ENCODE measurements at regions not wholly inside any gene's neighbourhood (a gene's known extent, or its start where the extent isn't known, plus 50 kb on each side); places are given as distances from the start of the nearest gene placed in this dataset.

DNA sequence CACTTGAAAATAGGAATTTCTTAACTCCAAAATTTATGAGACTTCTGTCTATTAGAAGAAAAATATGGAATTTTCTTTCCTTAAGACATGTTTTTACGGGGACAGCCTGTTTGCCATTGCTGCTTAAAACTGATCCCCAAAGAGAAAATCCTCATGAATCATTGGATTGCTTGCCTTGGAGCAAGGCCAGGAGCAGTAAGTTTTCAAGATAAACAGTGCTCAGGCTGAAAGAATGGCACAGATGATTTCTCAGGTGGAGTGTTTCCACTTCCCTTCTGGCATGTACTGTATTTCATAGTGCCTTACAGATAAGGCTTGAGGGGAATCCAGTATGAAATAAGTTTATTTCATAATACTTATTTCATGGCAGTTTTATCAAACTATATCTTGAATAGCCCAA is 74.3 kb upstream of the MMADHC start:
- DNase-seq: no peak

DNA sequence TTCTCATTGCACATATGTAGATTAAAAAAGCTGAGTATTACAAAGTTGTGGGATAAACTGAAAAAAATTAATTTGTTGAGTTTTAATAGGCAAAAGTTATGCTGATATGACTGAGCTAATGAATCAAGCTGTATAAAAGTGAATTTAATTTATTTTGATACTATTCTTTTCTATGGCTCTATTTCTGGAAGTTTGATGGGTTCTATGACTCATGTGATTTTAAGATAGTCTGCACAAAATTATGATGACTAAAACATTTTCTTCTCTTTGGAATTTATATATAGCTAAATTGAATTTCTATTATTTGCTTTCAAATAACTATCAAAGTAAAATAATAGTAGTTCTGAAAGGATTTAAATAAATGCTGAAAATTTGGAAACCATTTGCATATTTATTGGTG is 71.0 kb upstream of the MMADHC start:
- DNase-seq: no peak

DNA sequence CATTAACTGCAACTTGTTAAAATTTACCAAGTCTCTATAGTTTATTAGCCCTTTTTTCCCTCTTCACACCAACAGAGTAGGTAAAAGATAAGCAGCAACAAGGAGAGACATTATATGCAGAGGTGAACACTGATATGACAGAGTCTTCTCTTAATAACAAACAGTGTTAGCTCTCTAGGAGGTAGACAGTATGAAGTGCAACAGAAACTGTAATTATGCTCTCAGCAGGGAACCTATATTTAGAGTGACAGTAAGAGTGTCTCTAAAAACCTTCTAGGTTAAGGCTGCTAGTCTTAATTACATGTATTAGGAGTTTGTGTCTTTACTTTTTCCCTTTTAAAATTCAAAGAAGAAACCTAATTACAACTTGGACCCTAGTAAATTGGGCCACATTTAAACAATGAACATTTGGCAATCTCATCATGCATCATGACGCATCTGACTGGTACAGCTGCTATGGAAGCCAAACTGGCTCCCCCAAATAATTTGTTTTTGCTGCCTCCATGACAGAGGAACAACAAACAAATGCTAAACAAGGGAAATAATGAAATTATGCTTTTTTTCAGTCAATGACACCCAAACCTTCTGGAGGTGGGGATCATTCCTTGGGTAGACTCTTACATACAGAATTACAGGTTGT is 69.9 kb upstream of the MMADHC start:
- DNase-seq: no peak

DNA sequence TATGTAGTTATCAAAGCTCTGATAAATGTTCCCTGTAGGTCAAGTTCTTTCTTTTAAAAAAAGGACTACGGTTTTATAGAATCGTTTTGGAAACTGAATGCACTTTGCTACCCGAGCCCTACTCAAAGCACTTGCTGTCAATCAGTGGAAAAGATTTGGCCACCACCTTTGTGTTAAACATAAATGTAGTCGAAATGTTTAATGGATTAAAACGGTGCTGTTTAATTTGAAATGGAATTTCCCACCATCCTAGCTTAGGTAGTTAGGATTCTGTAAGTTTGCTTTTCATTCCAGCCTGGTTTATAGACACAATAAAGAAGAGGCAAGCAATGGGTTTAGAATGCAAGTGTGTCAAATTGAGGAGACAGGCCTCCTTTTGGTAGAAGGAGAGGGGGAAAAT is 69.4 kb upstream of the MMADHC start:
- DNase-seq: no peak

DNA sequence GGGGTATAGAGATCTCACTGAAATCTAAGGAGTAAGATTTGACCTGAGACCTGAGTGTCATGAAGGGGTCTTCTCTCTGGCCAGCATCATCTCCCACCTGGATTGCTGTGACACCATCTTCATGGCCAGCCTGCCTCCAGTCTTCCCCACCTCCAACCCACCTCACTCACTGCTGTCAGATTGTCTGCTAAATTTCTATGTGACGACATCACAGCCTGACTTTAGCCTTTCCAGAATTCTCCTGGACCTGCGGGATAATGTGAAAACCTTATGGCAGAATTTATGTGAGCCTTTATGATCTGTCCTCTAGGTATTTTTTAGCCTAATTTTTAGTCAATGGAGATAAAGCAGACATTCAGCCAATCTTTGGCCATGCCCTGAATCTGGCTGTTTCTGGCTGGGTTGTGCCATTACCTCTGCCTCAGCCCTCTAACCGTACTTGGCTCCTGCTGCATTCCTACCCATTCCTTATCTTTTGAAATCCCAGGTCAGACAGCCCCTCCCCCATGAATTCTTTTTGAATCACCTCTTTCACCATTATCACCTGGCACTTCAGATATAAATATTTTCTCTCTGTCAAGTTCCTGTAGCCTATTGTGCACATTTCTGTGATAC is 66.4 kb upstream of the MMADHC start:
- no peak for DNase-seq

DNA sequence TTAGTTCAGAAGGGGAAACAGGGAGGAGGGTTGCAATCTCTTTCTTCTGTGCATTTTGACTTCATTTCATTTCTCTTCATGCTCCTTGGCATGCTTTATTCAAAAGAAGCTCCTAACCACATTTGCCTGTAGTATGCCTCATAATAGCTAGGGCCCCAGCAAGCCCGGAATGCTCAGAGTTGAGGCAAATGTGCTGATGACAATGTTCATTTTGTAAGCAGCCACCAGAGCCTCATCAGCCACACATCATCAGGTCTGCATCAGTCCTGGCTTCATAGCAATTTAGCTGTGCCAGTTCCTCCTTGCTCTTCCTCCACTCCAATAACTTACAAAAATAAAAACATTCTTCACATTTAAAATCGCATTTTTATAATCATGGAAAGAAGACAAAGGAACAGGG is 65.4 kb upstream of the MMADHC start:
- DNase-seq: no peak

DNA sequence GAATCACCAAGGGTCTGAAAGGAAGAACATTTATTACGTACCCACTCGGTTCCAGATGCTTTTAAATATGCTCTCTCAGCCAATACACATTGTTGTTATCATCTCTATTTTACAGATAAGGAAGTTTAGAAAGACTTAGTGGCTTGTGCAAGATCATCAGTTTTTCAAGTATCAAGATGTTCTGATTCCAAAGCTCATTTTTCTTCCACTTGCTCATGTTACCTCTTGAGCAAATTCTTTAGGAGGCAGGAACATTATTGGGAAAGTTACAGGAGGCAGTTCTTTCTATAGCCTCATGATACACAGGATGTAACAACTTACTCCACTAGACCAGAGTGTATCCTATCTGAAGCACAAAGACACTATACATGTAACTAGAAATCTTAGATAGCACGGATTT is 65.0 kb upstream of the MMADHC start:
- no peak for DNase-seq

DNA sequence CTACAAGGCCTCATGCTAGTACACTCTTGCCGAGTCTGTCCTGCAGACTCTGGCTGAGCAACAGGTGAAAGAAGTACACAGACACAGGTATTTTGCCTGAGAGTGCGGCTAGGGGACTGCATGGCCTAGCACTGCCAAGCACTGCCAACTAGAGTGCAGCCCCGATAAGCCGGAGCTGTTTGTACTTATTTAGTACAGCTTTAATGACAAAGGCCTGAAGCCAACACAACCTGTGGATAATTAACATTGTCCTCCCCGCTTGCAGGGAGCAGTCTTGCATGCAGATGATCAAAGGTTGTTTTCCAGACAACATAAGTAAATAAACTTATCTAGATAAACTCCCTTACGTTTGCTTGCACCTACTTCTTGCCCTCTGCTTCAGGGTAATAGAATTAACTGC is 63.7 kb upstream of the MMADHC start:
- no peak for DNase-seq

DNA sequence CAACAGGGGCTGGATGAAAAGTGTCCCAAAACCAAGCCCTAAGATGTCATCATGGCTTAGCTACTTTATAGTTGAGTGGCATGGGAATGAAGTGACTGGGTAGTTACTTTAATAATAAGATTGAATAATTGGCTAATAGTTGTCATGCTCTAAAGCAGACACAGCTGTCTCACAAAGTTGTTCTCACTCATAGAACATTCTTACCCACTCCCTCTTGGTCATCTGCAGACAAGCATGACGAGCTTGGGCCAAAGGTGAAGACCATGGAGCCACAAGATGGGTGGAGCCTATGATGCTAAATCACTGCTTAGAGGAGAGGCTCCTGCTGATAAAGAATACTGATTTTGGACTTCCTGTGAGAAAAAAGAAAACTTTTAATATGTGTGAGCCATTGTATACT is 62.4 kb upstream of the MMADHC start:
- no peak for DNase-seq

DNA sequence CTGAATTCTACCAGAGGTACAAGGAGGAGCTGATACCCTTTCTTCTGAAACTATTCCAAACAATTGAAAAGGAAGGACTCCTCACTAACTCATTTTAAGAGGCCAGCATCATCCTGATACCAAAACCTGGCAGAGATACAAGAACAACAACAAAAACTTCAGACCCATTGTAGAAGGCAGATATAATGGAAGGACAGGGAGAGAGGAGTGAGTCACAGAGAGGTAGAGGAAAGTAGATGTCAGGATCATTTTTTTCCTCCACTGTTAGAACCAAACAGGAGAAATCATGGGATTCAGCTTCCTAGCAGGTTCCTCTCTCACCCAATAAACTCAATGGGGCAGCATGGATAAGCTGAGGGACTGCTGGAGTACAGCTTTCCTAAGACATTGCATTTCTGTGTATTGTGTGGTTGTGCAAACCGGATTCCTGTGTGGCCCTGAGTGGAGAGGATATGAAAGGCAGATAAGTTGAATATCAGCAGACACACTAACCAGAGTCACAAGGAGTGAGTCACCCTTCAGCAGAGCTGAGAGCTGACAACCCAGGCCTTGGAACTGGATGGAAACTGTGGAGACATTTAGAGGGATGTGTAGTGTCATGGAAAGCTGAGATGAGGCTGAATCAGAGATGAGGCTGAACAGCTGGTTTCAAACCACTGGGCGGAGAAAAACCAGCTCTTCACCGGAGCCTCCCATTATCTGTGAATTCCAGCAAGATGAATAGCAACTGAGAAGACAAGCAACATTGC is 60.9 kb upstream of the MMADHC start:
- DNase-seq: no peak

DNA sequence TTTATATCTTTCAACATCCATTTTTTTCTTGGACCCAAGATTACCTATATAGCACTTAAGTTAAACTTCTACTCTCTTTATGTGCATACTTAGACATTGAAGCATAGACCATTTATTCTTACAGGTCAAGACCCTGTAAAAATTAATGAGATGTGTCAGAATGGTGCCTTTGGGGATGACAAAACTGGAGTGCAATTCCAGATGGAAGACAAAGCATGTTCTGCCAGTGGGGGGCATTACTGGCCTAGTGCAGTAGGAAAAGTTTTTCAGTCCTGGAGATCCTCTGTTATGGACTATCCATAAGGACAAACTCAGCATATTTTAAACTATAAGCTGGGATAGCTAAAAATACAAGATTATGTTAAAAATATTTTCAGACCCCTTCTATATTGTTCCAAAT is 57.8 kb upstream of the MMADHC start:
- DNase-seq: no peak
